ENCODE measurements at regions not wholly inside any gene's neighbourhood (a gene's known extent, or its start where the extent isn't known, plus 50 kb on each side); places are given as distances from the start of the nearest gene placed in this dataset.

GRCh38 chr5:60445427-60445826 is 254.5 kb downstream of the DEPDC1B start:
- TF ChIP-seq CTCF (IDR thresholded peaks at IDR 0.05), result no peak
- TF ChIP-seq EP300 (IDR thresholded peaks at IDR 0.05), result no peak
